A673 (cell line): ENCODE measurements at regions not wholly inside any gene's neighbourhood (a gene's known extent, or its start where the extent isn't known, plus 50 kb on each side); places are given as distances from the start of the nearest gene placed in this dataset.

Experiments used
- BruUV-seq: library from RNA; stranded (reverse); fragments of 400-500 nt; replicated peaks from 2 replicates; lab custom pipeline; 2021; lab: Mats Ljungman, UMichigan
- CTCF ChIA-PET: fragments of 300-600 bp; sonication (Branson Sonifier 250); formaldehyde crosslinking; loops from one replicate; lab custom pipeline; 2022; ENCODE audit warnings: antibody characterized with exemption; lab: Charles Lee
- POLR2A ChIA-PET: fragments of 300-600 bp; sonication (Branson Sonifier 250); formaldehyde crosslinking; loops from one replicate; lab custom pipeline; 2022; ENCODE audit warnings: antibody characterized with exemption; ENCODE audit not compliant: low non-redundant PET; lab: Charles Lee
- DNase-seq: peaks from one replicate; pipeline ENCODE4 v3.0.0-alpha.2; 2015; ENCODE audit warnings: low spot score
- H3K27ac ChIP-seq: fragments of 200-600 bp; sonication (generic); 2 replicates; pipeline ENCODE4 v1.5.1; 2016; ENCODE audit warnings: mixed run types, low read depth, mild to moderate bottlenecking, mixed read lengths, antibody characterized with exemption, low read length; ENCODE audit not compliant: poor library complexity, severe bottlenecking
- H3K27me3 ChIP-seq: fragments of 200-600 bp; sonication (generic); replicated peaks from 2 replicates; pipeline ENCODE4 v1.6.1; 2017; ENCODE audit warnings: mixed run types, low read depth, mild to moderate bottlenecking, mixed read lengths, antibody characterized with exemption, low read length; ENCODE audit not compliant: insufficient read depth, poor library complexity
- H3K36me3 ChIP-seq: fragments of 200-600 bp; sonication (generic); 2 replicates; pipeline ENCODE4 v1.6.1; 2016; ENCODE audit warnings: mixed run types, mild to moderate bottlenecking, mixed read lengths, antibody characterized with exemption, low read length; ENCODE audit not compliant: insufficient read depth, poor library complexity, severe bottlenecking
- H3K4me1 ChIP-seq: fragments of 200-600 bp; sonication (generic); 2 replicates; pipeline ENCODE4 v1.6.1; 2017; ENCODE audit warnings: mixed run types, mild to moderate bottlenecking, mixed read lengths, antibody characterized with exemption, low read length; ENCODE audit not compliant: insufficient read depth, poor library complexity, severe bottlenecking
- H3K4me3 ChIP-seq: fragments of 200-600 bp; sonication (generic); 2 replicates; pipeline ENCODE4 v1.5.1; 2016; ENCODE audit warnings: low read depth, mixed run types, mild to moderate bottlenecking, mixed read lengths, low read length; ENCODE audit not compliant: poor library complexity, severe bottlenecking
- H3K9me3 ChIP-seq: fragments of 200-600 bp; sonication (generic); 2 replicates; pipeline ENCODE4 v1.6.1; 2016; ENCODE audit warnings: mixed run types, low read depth, mild to moderate bottlenecking, mixed read lengths, antibody characterized with exemption, low read length; ENCODE audit not compliant: poor library complexity, severe bottlenecking
- CTCF ChIP-seq: fragments of 300-800, 200-600 bp; sonication (generic); conservative IDR thresholded peaks from 2 replicates; pipeline ENCODE4 v1.5.1; 2017; ENCODE audit warnings: low read depth, mild to moderate bottlenecking, antibody characterized with exemption, low read length, moderate library complexity, mixed read lengths
- EZH2 ChIP-seq: fragments of 200-600 bp; sonication (generic); IDR thresholded peaks from 2 replicates; pipeline ENCODE4 v1.6.1; 2017; ENCODE audit warnings: borderline replicate concordance, low read depth, mild to moderate bottlenecking, mixed read lengths, antibody characterized with exemption, low read length; ENCODE audit not compliant: poor library complexity, severe bottlenecking
- intact Hi-C: fragments of 100-400 bp; cut with micrococcal nuclease; formaldehyde crosslinking; loops from one replicate; pipeline ENCODE4 v1.10.0; 2022; ENCODE audit not compliant: unreplicated experiment

GRCh38 chr4:155038459-155038858, 170.0 kb upstream of the NPY2R start:
- Histone ChIP-seq H3K4me3 (no peak overlapping the region), H3K36me3 (no peaks in the 10 kb centered on the region), H3K9me3 (no peaks in the 10 kb centered on the region), H3K27me3 (no peaks in the 10 kb centered on the region), H3K27ac (no peak overlapping the region), H3K4me1 (no peaks in the 10 kb centered on the region)
- TF ChIP-seq CTCF = no peak
- intact Hi-C loops = no loop called here
- DNase-seq = no peak
- ChIA-PET POLR2A (no interaction called here), CTCF (no interaction called here)
- no TSS peak for BruUV-seq

GRCh38 chr4:155039162-155039561, 169.3 kb upstream of the NPY2R start:
- no peaks in the 10 kb centered on the region for H3K9me3 ChIP-seq
- no peaks in the 10 kb centered on the region for H3K27me3 ChIP-seq
- H3K27ac ChIP-seq = no peak overlapping the region
- no peak overlapping the region for H3K4me3 ChIP-seq
- no peak for DNase-seq
- no TSS peak for BruUV-seq
- H3K4me1 ChIP-seq = no peaks in the 10 kb centered on the region
- TF ChIP-seq CTCF (no peak), EZH2 (no peak)
- POLR2A ChIA-PET = no interaction called here
- CTCF ChIA-PET = no interaction called here
- no peaks in the 10 kb centered on the region for H3K36me3 ChIP-seq
- intact Hi-C loops = no loop called here

- no peak overlapping the region for H3K4me3 ChIP-seq
- no peak for TF ChIP-seq CTCF
- no peak for TF ChIP-seq EZH2
- no peak for DNase-seq
- POLR2A ChIA-PET = no interaction called here
- H3K27ac ChIP-seq = no peak overlapping the region
- no peaks in the 10 kb centered on the region for H3K36me3 ChIP-seq
- no peaks in the 10 kb centered on the region for H3K27me3 ChIP-seq
- BruUV-seq = no TSS peak
- H3K9me3 ChIP-seq = no peaks in the 10 kb centered on the region
- CTCF ChIA-PET = no interaction called here
- intact Hi-C loops = no loop called here
- H3K4me1 ChIP-seq = no peaks in the 10 kb centered on the region
Measured at GRCh38 chr4:155040031-155040430, 168.4 kb upstream of the NPY2R start.
